ENCODE measurements at regions not wholly inside any gene's neighbourhood (a gene's known extent, or its start where the extent isn't known, plus 50 kb on each side); places are given as distances from the start of the nearest gene placed in this dataset.

DNA sequence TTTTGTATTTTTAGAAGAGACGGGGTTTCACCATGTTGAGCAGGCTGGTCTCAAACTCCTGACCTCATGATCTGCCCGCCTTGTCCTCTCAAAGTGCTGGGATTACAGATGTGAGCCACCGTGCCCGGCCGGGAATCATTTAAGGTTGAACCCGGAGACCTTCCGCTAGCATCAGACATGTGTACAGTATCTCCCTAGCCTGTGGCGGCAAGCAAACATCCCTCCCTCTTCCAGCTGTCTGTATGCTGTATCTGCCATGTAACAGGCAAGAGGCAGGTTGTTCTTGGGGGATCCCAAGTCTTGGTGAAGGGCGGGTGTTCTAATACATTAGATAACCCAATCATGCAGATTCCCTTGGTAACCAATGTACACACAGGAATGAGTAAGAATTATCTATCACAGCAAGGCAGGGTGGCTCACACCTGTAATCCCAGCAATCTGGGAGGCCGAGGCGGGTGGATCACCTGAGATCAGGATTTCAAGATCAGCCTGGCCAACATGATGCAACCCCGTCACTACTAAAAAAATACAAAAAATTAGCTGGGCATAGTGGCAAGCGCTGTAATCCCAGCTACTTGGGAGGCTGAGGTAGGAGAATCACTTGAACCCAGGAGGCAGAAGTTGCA, 58.1 kb upstream of the RBFOX2 start:
- no peak overlapping the region for H3K4me3 ChIP-seq (replicated peaks in 1 of 3; ENCODE audit: insufficient read depth in 1 of 3, low read depth in 2 of 3, low read length in 3 of 3)
- ChIA-PET POLR2A (no interaction called here), CTCF (ENCODE audit: low intra/inter-chr PET ratio, low total read pairs) (no interaction called here)
- H3K36me3 ChIP-seq (replicated peaks in 1 of 2; ENCODE audit: control insufficient read depth in 1 of 2, insufficient read depth in 2 of 2, low read length in 2 of 2): no peaks in the 10 kb centered on the region
- no peak overlapping the region for H2AFZ ChIP-seq (ENCODE audit: low read length)
- WGBS (ENCODE audit: low lambda C conversion rate): 48% methylated on average over 10 of the region's 13 CpGs
- no peak overlapping the region for H3K4me2 ChIP-seq (ENCODE audit: low read depth, low read length)
- no peaks in the 10 kb centered on the region for H4K20me1 ChIP-seq (ENCODE audit: insufficient read depth, low read length)
- FAIRE-seq (no peak), DNase-seq (ENCODE audit: low spot score) (no peak), ATAC-seq (peak; percentile 27; the same call in 1 of the 3 replicates)
- TF ChIP-seq, protein P1, sequence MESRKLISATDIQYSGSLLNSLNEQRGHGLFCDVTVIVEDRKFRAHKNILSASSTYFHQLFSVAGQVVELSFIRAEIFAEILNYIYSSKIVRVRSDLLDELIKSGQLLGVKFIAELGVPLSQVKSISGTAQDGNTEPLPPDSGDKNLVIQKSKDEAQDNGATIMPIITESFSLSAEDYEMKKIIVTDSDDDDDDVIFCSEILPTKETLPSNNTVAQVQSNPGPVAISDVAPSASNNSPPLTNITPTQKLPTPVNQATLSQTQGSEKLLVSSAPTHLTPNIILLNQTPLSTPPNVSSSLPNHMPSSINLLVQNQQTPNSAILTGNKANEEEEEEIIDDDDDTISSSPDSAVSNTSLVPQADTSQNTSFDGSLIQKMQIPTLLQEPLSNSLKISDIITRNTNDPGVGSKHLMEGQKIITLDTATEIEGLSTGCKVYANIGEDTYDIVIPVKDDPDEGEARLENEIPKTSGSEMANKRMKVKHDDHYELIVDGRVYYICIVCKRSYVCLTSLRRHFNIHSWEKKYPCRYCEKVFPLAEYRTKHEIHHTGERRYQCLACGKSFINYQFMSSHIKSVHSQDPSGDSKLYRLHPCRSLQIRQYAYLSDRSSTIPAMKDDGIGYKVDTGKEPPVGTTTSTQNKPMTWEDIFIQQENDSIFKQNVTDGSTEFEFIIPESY (CRISPR knock-in tag; IDR thresholded peaks at IDR 0.05): peak; percentile 90
- TF ChIP-seq, protein P2, sequence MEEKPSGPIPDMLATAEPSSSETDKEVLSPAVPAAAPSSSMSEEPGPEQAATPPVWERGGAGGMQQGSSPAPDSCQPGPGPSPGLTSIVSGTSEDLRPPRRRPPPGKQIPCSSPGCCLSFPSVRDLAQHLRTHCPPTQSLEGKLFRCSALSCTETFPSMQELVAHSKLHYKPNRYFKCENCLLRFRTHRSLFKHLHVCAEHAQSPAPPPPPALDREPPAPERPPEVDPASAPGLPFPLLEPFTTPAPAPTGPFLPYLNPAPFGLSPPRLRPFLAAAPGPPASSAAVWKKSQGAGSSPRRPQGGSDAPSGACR (CRISPR knock-in tag; IDR thresholded peaks at IDR 0.05): no peak
- TF ChIP-seq SMAD3 (CRISPR knock-in tag; IDR thresholded peaks at IDR 0.05) (no peak), HDAC2 (CRISPR knock-in tag; IDR thresholded peaks at IDR 0.05) (no peak)
- no peaks in the 10 kb centered on the region for H3K27me3 ChIP-seq (ENCODE audit: control insufficient read depth in 1 of 2, insufficient read depth in 2 of 2, low read length in 2 of 2)
- H3K27ac ChIP-seq (ENCODE audit: extremely low read length, insufficient read depth, low read length): no peak overlapping the region
- H3K9ac ChIP-seq (ENCODE audit: insufficient read depth, low read depth, low read length): no peak overlapping the region
- no peaks in the 10 kb centered on the region for H3K9me3 ChIP-seq (ENCODE audit: low read length)
- H3K79me2 ChIP-seq (ENCODE audit: insufficient read depth, low read length): no peaks in the 10 kb centered on the region
- in situ Hi-C loops (cut with HindIII; ENCODE audit: extremely low pct_ligation_motif_present, low pct_unique_long_range_greater_than_20kb): no loop called here
- no TSS peak for BruUV-seq (replicated peaks)
- peaks cover 25% of the 10 kb centered on the region for H3K4me1 ChIP-seq (ENCODE audit: insufficient read depth, low read length)
- intact Hi-C loops (cut with micrococcal nuclease; ENCODE audit: unreplicated experiment): no loop called here

DNA sequence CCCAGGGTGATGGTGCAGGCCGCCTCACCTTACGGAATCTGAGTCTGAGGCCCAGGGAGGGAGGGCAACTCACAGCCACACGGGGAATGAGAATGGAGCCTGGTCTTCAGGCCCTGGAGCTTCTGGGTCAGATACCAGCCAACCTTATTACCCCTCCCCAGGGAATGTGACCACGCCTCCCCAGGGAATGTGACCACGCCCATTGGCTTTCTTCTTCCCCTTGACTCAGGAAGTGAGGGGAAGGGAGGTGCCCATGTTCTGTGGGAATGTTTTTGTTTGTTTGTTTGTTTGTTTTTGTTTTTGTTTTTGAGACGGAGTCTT, 57.5 kb upstream of the RBFOX2 start:
- no TSS peak for BruUV-seq (replicated peaks)
- intact Hi-C loops (cut with micrococcal nuclease; ENCODE audit: unreplicated experiment) (no loop called here), in situ Hi-C loops (cut with HindIII; ENCODE audit: extremely low pct_ligation_motif_present, low pct_unique_long_range_greater_than_20kb) (no loop called here)
- DNase-seq (ENCODE audit: low spot score) (no peak), FAIRE-seq (no peak), ATAC-seq (no peak)
- no peaks in the 10 kb centered on the region for H4K20me1 ChIP-seq (ENCODE audit: insufficient read depth, low read length)
- no peak overlapping the region for H3K4me2 ChIP-seq (ENCODE audit: low read depth, low read length)
- no peaks in the 10 kb centered on the region for H3K36me3 ChIP-seq (replicated peaks in 1 of 2; ENCODE audit: control insufficient read depth in 1 of 2, insufficient read depth in 2 of 2, low read length in 2 of 2)
- WGBS (ENCODE audit: low lambda C conversion rate): 71% methylated on average over 5 of the region's 6 CpGs
- no peak overlapping the region for H3K4me3 ChIP-seq (replicated peaks in 1 of 3; ENCODE audit: insufficient read depth in 1 of 3, low read depth in 2 of 3, low read length in 3 of 3)
- no peaks in the 10 kb centered on the region for H3K27me3 ChIP-seq (ENCODE audit: control insufficient read depth in 1 of 2, insufficient read depth in 2 of 2, low read length in 2 of 2)
- ChIA-PET POLR2A (no interaction called here), CTCF (ENCODE audit: low intra/inter-chr PET ratio, low total read pairs) (no interaction called here)
- H3K4me1 ChIP-seq (ENCODE audit: insufficient read depth, low read length): peaks cover 25% of the 10 kb centered on the region
- H3K27ac ChIP-seq (ENCODE audit: extremely low read length, insufficient read depth, low read length): no peak overlapping the region
- no peaks in the 10 kb centered on the region for H3K9me3 ChIP-seq (ENCODE audit: low read length)
- no peak overlapping the region for H3K9ac ChIP-seq (ENCODE audit: insufficient read depth, low read depth, low read length)
- no peak overlapping the region for H2AFZ ChIP-seq (ENCODE audit: low read length)
- no peaks in the 10 kb centered on the region for H3K79me2 ChIP-seq (ENCODE audit: insufficient read depth, low read length)
- TF ChIP-seq MED13 (CRISPR knock-in tag; IDR thresholded peaks at IDR 0.05): no peak
- TF ChIP-seq TEAD3 (CRISPR knock-in tag; optimal IDR thresholded peaks at IDR 0.05; ENCODE audit: borderline replicate concordance): peak; percentile 13
- no peak for TF ChIP-seq ZNF343 (CRISPR knock-in tag; IDR thresholded peaks at IDR 0.05)

All from HepG2 (cell line).